ENCODE measurements at regions not wholly inside any gene's neighbourhood (a gene's known extent, or its start where the extent isn't known, plus 50 kb on each side); places are given as distances from the start of the nearest gene placed in this dataset.
A peak's percentile ranks its signal among the peaks of the same experiment; 100 is the strongest.

GRCh38 chr11:28756977-28757376 is 648.8 kb downstream of the METTL15 start:
- no peak for TF ChIP-seq CTCF (conservative IDR thresholded peaks at IDR 0.05; ENCODE audit: low read depth, low read length)

GRCh38 chr11:28743061-28743550 is 634.9 kb downstream of the METTL15 start:
- DNase-seq (ENCODE audit: low read depth) = no peak
- TF ChIP-seq CTCF (conservative IDR thresholded peaks at IDR 0.05; ENCODE audit: low read depth, low read length) = no peak
- no peak overlapping the region for H3K4me3 ChIP-seq (ENCODE audit: low read depth, low read length)

More at GRCh38 chr11:28756977-28757376, 648.8 kb downstream of the METTL15 start:
- peak; percentile 69 for DNase-seq (ENCODE audit: low read depth)
- no peak overlapping the region for H3K4me3 ChIP-seq (ENCODE audit: low read depth, low read length)

- DNase-seq (ENCODE audit: low read depth) = no peak
- H3K4me3 ChIP-seq (ENCODE audit: low read depth, low read length) = no peak overlapping the region
- TF ChIP-seq CTCF (conservative IDR thresholded peaks at IDR 0.05; ENCODE audit: low read depth, low read length) = no peak
Measured at GRCh38 chr11:28739489-28740280, 631.5 kb downstream of the METTL15 start.

DNA sequence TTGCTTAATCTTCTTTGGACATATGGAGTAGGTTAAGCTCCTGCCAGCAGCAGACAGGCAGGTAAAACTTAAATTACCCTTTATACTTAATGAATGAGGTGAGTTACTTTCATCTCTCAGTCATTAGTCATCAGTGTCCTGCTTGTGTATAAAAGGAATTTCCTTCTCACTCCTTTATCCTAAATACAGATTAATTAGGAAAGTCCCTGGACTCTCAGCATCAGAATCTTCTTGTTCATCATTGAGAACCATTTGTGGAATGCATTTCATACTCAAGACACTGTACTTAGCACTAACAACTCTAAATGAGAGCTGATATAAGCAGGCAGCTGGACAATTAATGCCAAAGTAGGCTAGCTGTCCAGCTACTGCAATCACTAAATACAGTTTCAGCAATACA is 630.4 kb downstream of the METTL15 start:
- no peak for DNase-seq (ENCODE audit: low read depth)
- no peak for TF ChIP-seq CTCF (conservative IDR thresholded peaks at IDR 0.05; ENCODE audit: low read depth, low read length)
- H3K4me3 ChIP-seq (ENCODE audit: low read depth, low read length) = no peak overlapping the region

GRCh38 chr11:28736256-28736655 is 628.1 kb downstream of the METTL15 start:
- no peak for TF ChIP-seq CTCF (conservative IDR thresholded peaks at IDR 0.05; ENCODE audit: low read depth, low read length)
- no peak for DNase-seq (ENCODE audit: low read depth)
- H3K4me3 ChIP-seq (ENCODE audit: low read depth, low read length) = no peak overlapping the region

GRCh38 chr11:28735511-28735910 is 627.3 kb downstream of the METTL15 start:
- no peak for TF ChIP-seq CTCF (conservative IDR thresholded peaks at IDR 0.05; ENCODE audit: low read depth, low read length)
- no peak overlapping the region for H3K4me3 ChIP-seq (ENCODE audit: low read depth, low read length)
- DNase-seq (ENCODE audit: low read depth) = no peak

DNA sequence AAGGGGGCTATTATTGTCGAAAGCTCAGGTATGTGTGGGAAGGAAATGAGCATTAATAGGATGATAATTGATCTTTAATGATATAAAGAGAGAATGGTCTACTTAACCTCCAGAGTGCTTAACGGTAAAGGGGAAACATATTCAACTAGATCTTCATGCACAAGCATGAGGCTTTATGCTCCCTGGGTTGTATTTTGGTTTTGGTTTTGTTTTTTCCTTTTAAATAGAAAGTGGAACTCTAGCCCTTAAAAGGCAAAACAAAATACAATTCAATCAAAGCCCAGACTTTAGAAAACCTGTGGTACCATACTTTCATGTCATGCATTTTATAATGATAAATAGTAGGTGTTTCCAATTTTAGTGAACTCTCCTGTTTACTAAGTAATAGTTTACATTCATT is 622.7 kb downstream of the METTL15 start:
- H3K4me3 ChIP-seq (ENCODE audit: low read depth, low read length) = no peak overlapping the region
- DNase-seq (ENCODE audit: low read depth) = no peak
- TF ChIP-seq CTCF (conservative IDR thresholded peaks at IDR 0.05; ENCODE audit: low read depth, low read length) = no peak

All from choroid plexus epithelial cell (primary cell).